Naive thymus-derived CD4-positive, alpha-beta T cell (primary cell): ENCODE measurements at regions not wholly inside any gene's neighbourhood (a gene's known extent, or its start where the extent isn't known, plus 50 kb on each side); places are given as distances from the start of the nearest gene placed in this dataset.
"Not testable (repeated sequence)": the region's sequence is repeated elsewhere in the genome, so short reads cannot be mapped to it uniquely, and the experiment has no call there.

Source experiments
- ATAC-seq: fragments of 150-1000 bp; cut with Tn5 transposase; 2 replicates; pipeline ENCODE4 v1.10.0; 2021; ENCODE audit warnings: mild to moderate bottlenecking, moderate library complexity
- CTCF ChIA-PET: fragments of 350-600 bp; sonication (Branson Sonifier 250); formaldehyde crosslinking; loops from one replicate; lab custom pipeline; 2021; ENCODE audit warnings: antibody characterized with exemption; lab: Charles Lee
- POLR2A ChIA-PET: fragments of 350-600 bp; sonication (Branson Sonifier 250); formaldehyde crosslinking; loops from one replicate; lab custom pipeline; 2021; ENCODE audit warnings: antibody characterized with exemption, inconsistent platforms; lab: Charles Lee
- DNase-seq, 9 donors: peaks; one replicate each; pipeline versions ENCODE4 v3.0.0 to v3.0.0-alpha.2; 2020 to 2022; ENCODE audit warnings: mixed read lengths in 1 of 9
- H3K27ac ChIP-seq: one replicate; pipeline ENCODE4 v1.7.0; 2013; ENCODE audit warnings: mild to moderate bottlenecking, low read depth, low read length, moderate library complexity
- H3K27me3 ChIP-seq, 2 donors: one replicate each; pipeline ENCODE4 v1.7.0; 2013; ENCODE audit warnings: low read length in 2 of 2, mild to moderate bottlenecking in 2 of 2, moderate library complexity in 2 of 2; ENCODE audit not compliant: control insufficient read depth in 2 of 2, insufficient read depth in 2 of 2
- H3K36me3 ChIP-seq, 3 experiments: 1 replicate in 2 of 3; 2 replicates in 1 of 3; pipeline ENCODE4 v1.7.0; 2013; ENCODE audit warnings: low read length in 3 of 3, mild to moderate bottlenecking in 3 of 3, moderate library complexity in 1 of 3; ENCODE audit not compliant: insufficient read depth in 3 of 3, control insufficient read depth in 2 of 3
- H3K4me1 ChIP-seq, 2 donors: one replicate each; pipeline ENCODE4 v1.7.0; 2013; ENCODE audit warnings: low read length in 2 of 2, mild to moderate bottlenecking in 2 of 2, moderate library complexity in 1 of 2; ENCODE audit not compliant: control insufficient read depth in 2 of 2, insufficient read depth in 2 of 2
- H3K4me3 ChIP-seq: 2 replicates; pipeline ENCODE4 v1.7.0; 2013; ENCODE audit warnings: mild to moderate bottlenecking, low read length
- H3K9me3 ChIP-seq, 3 experiments: 1 replicate in 2 of 3; 2 replicates in 1 of 3; pipeline ENCODE4 v1.7.0; 2013; ENCODE audit warnings: low read length in 3 of 3; ENCODE audit not compliant: control insufficient read depth in 2 of 3
- H3K27ac Mint-ChIP-seq, 9 donors: one replicate each; pipeline ENCODE4 v1.8.0; 2020 to 2022; ENCODE audit warnings: mixed read lengths in 9 of 9, mild to moderate bottlenecking in 8 of 9, moderate library complexity in 5 of 9, inconsistent platforms in 2 of 9
- H3K27me3 Mint-ChIP-seq, 5 donors: one replicate each; pipeline ENCODE4 v1.8.0; 2021 to 2022; ENCODE audit warnings: mixed read lengths in 5 of 5, mild to moderate bottlenecking in 1 of 5
- H3K36me3 Mint-ChIP-seq, 5 donors: one replicate each; pipeline ENCODE4 v1.8.0; 2020 to 2022; ENCODE audit warnings: mixed read lengths in 5 of 5, mild to moderate bottlenecking in 3 of 5, inconsistent platforms in 1 of 5
- H3K4me1 Mint-ChIP-seq, 7 donors: one replicate each; pipeline ENCODE4 v1.8.0; 2020 to 2022; ENCODE audit warnings: mixed read lengths in 7 of 7, mild to moderate bottlenecking in 3 of 7, inconsistent platforms in 1 of 7
- H3K4me3 Mint-ChIP-seq, 10 donors: one replicate each; pipeline ENCODE4 v1.8.0; 2020 to 2022; ENCODE audit warnings: mild to moderate bottlenecking in 10 of 10, mixed read lengths in 10 of 10, moderate library complexity in 6 of 10, inconsistent platforms in 2 of 10
- H3K9me3 Mint-ChIP-seq, 11 donors: one replicate each; pipeline ENCODE4 v1.8.0; 2020 to 2022; ENCODE audit warnings: mixed read lengths in 11 of 11, mild to moderate bottlenecking in 4 of 11, inconsistent platforms in 1 of 11, moderate library complexity in 1 of 11
- intact Hi-C, 2 donors: fragments of 100-400 bp; cut with micrococcal nuclease; formaldehyde crosslinking; loops; one replicate each; pipeline ENCODE4 v1.15.1; 2023

- CTCF ChIA-PET, result not testable (repeated sequence)
Measured at GRCh38 chr15:21653707-21654106, 213.4 kb upstream of the POTEB3 start.

GRCh38 chr15:21638770-21639169 lies 198.5 kb upstream of the POTEB3 start:
- H3K27me3 Mint-ChIP-seq, H3K4me1 ChIP-seq, H3K4me1 Mint-ChIP-seq, H3K27ac ChIP-seq, H3K27ac Mint-ChIP-seq, ATAC-seq, H3K27me3 ChIP-seq, H3K9me3 ChIP-seq, H3K36me3 Mint-ChIP-seq, H3K4me3 ChIP-seq, intact Hi-C loops, H3K4me3 Mint-ChIP-seq, CTCF ChIA-PET, H3K9me3 Mint-ChIP-seq, H3K36me3 ChIP-seq, DNase-seq, POLR2A ChIA-PET: not testable (repeated sequence)

More at GRCh38 chr15:21653707-21654106, 213.4 kb upstream of the POTEB3 start:
- H3K27me3 ChIP-seq, H3K9me3 ChIP-seq, H3K4me1 Mint-ChIP-seq, H3K4me1 ChIP-seq, H3K4me3 ChIP-seq, H3K27me3 Mint-ChIP-seq, H3K36me3 Mint-ChIP-seq, ATAC-seq, intact Hi-C loops, POLR2A ChIA-PET, H3K27ac Mint-ChIP-seq, H3K9me3 Mint-ChIP-seq, H3K4me3 Mint-ChIP-seq, DNase-seq, H3K27ac ChIP-seq, H3K36me3 ChIP-seq: not testable (repeated sequence)

- H3K27me3 ChIP-seq, H3K4me1 ChIP-seq, H3K4me3 ChIP-seq, H3K27ac ChIP-seq, DNase-seq, H3K4me1 Mint-ChIP-seq, H3K9me3 ChIP-seq, CTCF ChIA-PET, intact Hi-C loops, ATAC-seq, H3K9me3 Mint-ChIP-seq, H3K36me3 Mint-ChIP-seq, H3K4me3 Mint-ChIP-seq, H3K27ac Mint-ChIP-seq, H3K27me3 Mint-ChIP-seq, POLR2A ChIA-PET, H3K36me3 ChIP-seq: not testable (repeated sequence)
Measured at GRCh38 chr15:21626694-21627093, 186.4 kb upstream of the POTEB3 start.

GRCh38 chr15:21609223-21609622 lies 168.9 kb upstream of the POTEB3 start:
- ATAC-seq, CTCF ChIA-PET, intact Hi-C loops, DNase-seq, H3K4me3 ChIP-seq, H3K27ac Mint-ChIP-seq, H3K9me3 ChIP-seq, POLR2A ChIA-PET, H3K27me3 Mint-ChIP-seq, H3K4me3 Mint-ChIP-seq, H3K36me3 Mint-ChIP-seq, H3K36me3 ChIP-seq, H3K4me1 ChIP-seq, H3K4me1 Mint-ChIP-seq, H3K27me3 ChIP-seq, H3K27ac ChIP-seq, H3K9me3 Mint-ChIP-seq: not testable (repeated sequence)

- POLR2A ChIA-PET, intact Hi-C loops, H3K27ac ChIP-seq, H3K27ac Mint-ChIP-seq, DNase-seq, H3K9me3 ChIP-seq, H3K27me3 Mint-ChIP-seq, ATAC-seq, H3K9me3 Mint-ChIP-seq, H3K4me1 ChIP-seq, H3K4me3 Mint-ChIP-seq, H3K4me1 Mint-ChIP-seq, H3K36me3 ChIP-seq, H3K4me3 ChIP-seq, H3K27me3 ChIP-seq, CTCF ChIA-PET, H3K36me3 Mint-ChIP-seq: not testable (repeated sequence)
Measured at GRCh38 chr15:21565426-21565825, 125.1 kb upstream of the POTEB3 start.

- H3K27me3 ChIP-seq, result not testable (repeated sequence)
Measured at GRCh38 chr15:21551809-21552208, 111.5 kb upstream of the POTEB3 start.

GRCh38 chr15:21546182-21546903 lies 106.0 kb upstream of the POTEB3 start:
- H3K4me1 ChIP-seq, H3K36me3 Mint-ChIP-seq, H3K4me3 ChIP-seq, CTCF ChIA-PET, H3K4me3 Mint-ChIP-seq, POLR2A ChIA-PET, H3K27ac Mint-ChIP-seq, H3K36me3 ChIP-seq, H3K9me3 Mint-ChIP-seq, H3K27me3 ChIP-seq, DNase-seq, H3K4me1 Mint-ChIP-seq, H3K27ac ChIP-seq, ATAC-seq, H3K27me3 Mint-ChIP-seq, H3K9me3 ChIP-seq, intact Hi-C loops: not testable (repeated sequence)

More at GRCh38 chr15:21551809-21552208, 111.5 kb upstream of the POTEB3 start:
- intact Hi-C loops, H3K27ac ChIP-seq, H3K27ac Mint-ChIP-seq, H3K36me3 Mint-ChIP-seq, H3K4me3 ChIP-seq, H3K9me3 ChIP-seq, POLR2A ChIA-PET, H3K9me3 Mint-ChIP-seq, H3K4me1 ChIP-seq, H3K36me3 ChIP-seq, H3K27me3 Mint-ChIP-seq, H3K4me3 Mint-ChIP-seq, CTCF ChIA-PET, H3K4me1 Mint-ChIP-seq, DNase-seq: not testable (repeated sequence)
- peak; percentile 78 for ATAC-seq
